ENCODE measurements at regions not wholly inside any gene's neighbourhood (a gene's known extent, or its start where the extent isn't known, plus 50 kb on each side); places are given as distances from the start of the nearest gene placed in this dataset.

DNA sequence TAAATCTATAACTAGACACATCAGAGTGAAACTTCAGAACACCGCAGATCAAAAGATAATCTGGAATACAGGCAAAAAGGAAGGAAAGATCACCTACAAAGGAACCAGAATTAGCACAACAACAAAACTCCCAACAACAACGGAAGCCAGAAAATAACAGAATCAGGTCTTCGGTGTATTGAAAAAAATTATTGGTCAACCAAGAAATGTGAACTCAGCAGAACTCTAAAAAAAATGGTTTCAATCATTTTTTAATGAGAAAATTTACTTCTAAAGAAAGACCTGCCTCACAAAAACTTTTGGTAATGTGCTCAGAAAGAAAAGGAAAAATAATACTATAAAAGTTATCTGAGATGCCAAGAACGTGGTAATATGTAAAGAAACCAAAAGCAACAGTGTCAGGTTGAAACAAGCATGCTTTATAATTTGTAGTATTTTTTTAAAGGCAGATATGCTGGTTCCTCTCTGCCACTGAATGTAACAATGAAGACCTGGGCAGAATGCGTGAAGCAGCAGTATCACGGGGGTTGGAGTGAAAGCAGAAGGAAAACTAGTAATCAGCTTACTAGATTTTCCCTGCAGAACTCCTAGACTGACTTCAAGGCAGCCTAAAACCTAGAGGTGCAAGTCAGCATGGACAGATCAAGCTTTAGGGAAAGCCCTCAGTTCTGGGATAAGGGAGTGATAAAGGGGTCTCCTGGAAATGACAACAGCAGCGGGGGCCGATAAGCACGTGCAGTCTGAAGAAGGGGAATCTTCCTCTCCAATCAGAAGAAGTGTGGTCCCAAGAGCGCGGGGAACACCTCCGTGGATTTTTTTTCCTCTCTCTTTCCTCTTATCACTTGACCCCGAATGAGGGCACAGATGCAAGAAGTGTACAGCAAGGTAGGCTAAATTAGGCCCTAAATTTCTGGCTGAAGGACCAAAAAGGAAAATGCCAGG lies 80.9 kb upstream of the TEKT1 start:
- H3K4me1 Mint-ChIP-seq = peaks cover 20% of the 10 kb centered on the region
- DNase-seq = no peak
- WGBS (ENCODE audit: insufficient coverage) = 83% methylated on average over 1 of the region's 13 CpGs
- H3K9me3 Mint-ChIP-seq = no peaks in the 10 kb centered on the region
- Histone ChIP-seq H3K9me3 (replicated peaks in 1 of 2; ENCODE audit: control insufficient read depth in 1 of 2, insufficient read depth in 1 of 2, low read length in 2 of 2) (no peaks in the 10 kb centered on the region), H3K4me1 (ENCODE audit: control insufficient read depth in 1 of 2, insufficient read depth in 2 of 2, low read length in 2 of 2) (peaks cover 6 to 9% of the 10 kb centered on the region in 2 donors), H3K79me2 (ENCODE audit: insufficient read depth, low read length) (no peaks in the 10 kb centered on the region), H3K27ac (ENCODE audit: low read depth in 1 of 2, low read length in 2 of 2) (no peak overlapping the region), H4K20me1 (ENCODE audit: insufficient read depth, low read length) (no peaks in the 10 kb centered on the region), H3K9ac (ENCODE audit: insufficient read depth, low read length, poor library complexity, severe bottlenecking) (no peak overlapping the region), H3K36me3 (replicated peaks in 1 of 2; ENCODE audit: control insufficient read depth in 1 of 2, insufficient read depth in 2 of 2, low read length in 2 of 2) (no peaks in the 10 kb centered on the region), H3K4me3 (replicated peaks in 1 of 3; ENCODE audit: low read depth in 2 of 3, low read length in 3 of 3) (no peak overlapping the region), H3K27me3 (ENCODE audit: control insufficient read depth in 2 of 2, insufficient read depth in 2 of 2, low read length in 2 of 2) (no peaks in the 10 kb centered on the region), H2AFZ (ENCODE audit: insufficient read depth, low read depth, low read length, poor library complexity, severe bottlenecking) (no peak overlapping the region), H3K4me2 (replicated peaks; ENCODE audit: extremely low read depth, low read length, poor library complexity, severe bottlenecking) (no peak overlapping the region)
- H3K4me3 Mint-ChIP-seq = no peak overlapping the region
- H3K27me3 Mint-ChIP-seq (ENCODE audit: low read depth in 3 of 3) = peaks cover 5 to 12% (median 7%) of the 10 kb centered on the region in 3 donors
- no peak overlapping the region for H3K27ac Mint-ChIP-seq
- TF ChIP-seq, protein P1, sequence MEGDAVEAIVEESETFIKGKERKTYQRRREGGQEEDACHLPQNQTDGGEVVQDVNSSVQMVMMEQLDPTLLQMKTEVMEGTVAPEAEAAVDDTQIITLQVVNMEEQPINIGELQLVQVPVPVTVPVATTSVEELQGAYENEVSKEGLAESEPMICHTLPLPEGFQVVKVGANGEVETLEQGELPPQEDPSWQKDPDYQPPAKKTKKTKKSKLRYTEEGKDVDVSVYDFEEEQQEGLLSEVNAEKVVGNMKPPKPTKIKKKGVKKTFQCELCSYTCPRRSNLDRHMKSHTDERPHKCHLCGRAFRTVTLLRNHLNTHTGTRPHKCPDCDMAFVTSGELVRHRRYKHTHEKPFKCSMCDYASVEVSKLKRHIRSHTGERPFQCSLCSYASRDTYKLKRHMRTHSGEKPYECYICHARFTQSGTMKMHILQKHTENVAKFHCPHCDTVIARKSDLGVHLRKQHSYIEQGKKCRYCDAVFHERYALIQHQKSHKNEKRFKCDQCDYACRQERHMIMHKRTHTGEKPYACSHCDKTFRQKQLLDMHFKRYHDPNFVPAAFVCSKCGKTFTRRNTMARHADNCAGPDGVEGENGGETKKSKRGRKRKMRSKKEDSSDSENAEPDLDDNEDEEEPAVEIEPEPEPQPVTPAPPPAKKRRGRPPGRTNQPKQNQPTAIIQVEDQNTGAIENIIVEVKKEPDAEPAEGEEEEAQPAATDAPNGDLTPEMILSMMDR (IDR thresholded peaks at IDR 0.05) = no peak
- no peaks in the 10 kb centered on the region for H3K36me3 Mint-ChIP-seq
- intact Hi-C loops (cut with micrococcal nuclease) = loop anchor here (2.0 to 10.0 kb wide), 3 partner anchors 92 to 262 kb away; partner anchors contain the start of genes ASGR1 (in 2 of the 2) and BCL6B (in 2 of the 2)

DNA sequence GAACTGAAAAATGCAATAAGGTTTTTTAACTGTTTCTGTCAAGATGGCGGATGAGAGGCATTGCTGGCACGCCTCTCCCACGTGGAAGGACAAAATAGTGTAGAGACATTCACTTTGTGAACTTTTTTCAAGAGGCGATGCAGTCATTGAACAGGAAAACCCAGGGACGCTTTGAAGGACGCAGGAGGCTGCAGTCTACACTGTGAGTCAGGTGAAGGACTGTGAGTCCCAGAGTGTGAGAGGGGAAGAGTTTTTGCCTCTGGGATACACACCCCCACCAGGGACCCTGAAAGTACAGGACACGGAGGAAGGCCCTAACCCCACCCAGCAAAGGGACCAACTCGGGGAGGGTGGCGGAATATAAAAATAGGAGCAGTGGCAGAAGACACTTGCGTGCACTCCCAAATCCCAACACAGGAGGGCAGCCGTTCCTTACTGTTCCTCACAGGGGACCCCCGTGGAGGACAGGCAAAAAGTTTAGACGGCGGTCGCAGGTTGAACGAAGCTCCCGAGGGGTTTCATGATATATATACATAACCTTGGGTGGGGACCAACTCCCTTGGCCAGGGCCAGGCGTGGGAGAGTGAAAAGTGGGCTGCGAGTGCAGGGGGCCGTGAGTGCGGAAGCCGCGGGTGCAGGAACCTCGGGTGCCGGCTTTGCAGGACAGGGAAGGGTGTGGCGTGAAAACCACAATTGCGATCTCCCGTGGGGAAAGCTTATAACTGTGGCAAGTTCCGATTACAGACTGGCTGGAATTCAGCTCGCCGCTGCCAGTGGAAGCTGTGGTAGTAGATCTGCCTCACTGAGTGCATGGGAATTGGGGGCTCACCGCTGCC lies 82.0 kb upstream of the ALOX12 start:
- 13% methylated on average over 16 of the region's 32 CpGs for WGBS (ENCODE audit: insufficient coverage)
- Histone ChIP-seq H3K4me1 (ENCODE audit: control insufficient read depth in 1 of 2, insufficient read depth in 2 of 2, low read length in 2 of 2) (peaks cover 6 to 9% of the 10 kb centered on the region in 2 donors), H4K20me1 (ENCODE audit: insufficient read depth, low read length) (no peaks in the 10 kb centered on the region), H3K27me3 (ENCODE audit: control insufficient read depth in 2 of 2, insufficient read depth in 2 of 2, low read length in 2 of 2) (no peaks in the 10 kb centered on the region), H3K79me2 (ENCODE audit: insufficient read depth, low read length) (no peaks in the 10 kb centered on the region), H2AFZ (ENCODE audit: insufficient read depth, low read depth, low read length, poor library complexity, severe bottlenecking) (peak overlapping the region; percentile 62), H3K27ac (ENCODE audit: low read depth in 1 of 2, low read length in 2 of 2) (no peak overlapping the region), H3K9ac (ENCODE audit: insufficient read depth, low read length, poor library complexity, severe bottlenecking) (no peak overlapping the region), H3K9me3 (replicated peaks in 1 of 2; ENCODE audit: control insufficient read depth in 1 of 2, insufficient read depth in 1 of 2, low read length in 2 of 2) (no peaks in the 10 kb centered on the region), H3K4me2 (replicated peaks; ENCODE audit: extremely low read depth, low read length, poor library complexity, severe bottlenecking) (peak overlapping the region; percentile 70), H3K36me3 (replicated peaks in 1 of 2; ENCODE audit: control insufficient read depth in 1 of 2, insufficient read depth in 2 of 2, low read length in 2 of 2) (no peaks in the 10 kb centered on the region), H3K4me3 (replicated peaks in 1 of 3; ENCODE audit: low read depth in 2 of 3, low read length in 3 of 3) (peak overlapping the region in 2 of 3 experiments; percentile 41 to 61)
- Mint-ChIP-seq H3K4me1 (peaks cover 20% of the 10 kb centered on the region), H3K9me3 (no peaks in the 10 kb centered on the region), H3K27ac (peak overlapping the region in 3 of 7 donors; percentile 44 to 89 (median 73)), H3K36me3 (no peaks in the 10 kb centered on the region), H3K27me3 (ENCODE audit: low read depth in 3 of 3) (peaks cover 5 to 12% (median 7%) of the 10 kb centered on the region in 3 donors), H3K4me3 (peak overlapping the region; percentile 81 to 94)
- peak; percentile 37 to 59 (median 58) for DNase-seq
- intact Hi-C loops (cut with micrococcal nuclease) = loop anchor here (2.0 to 10.0 kb wide), 3 partner anchors 91 to 261 kb away; partner anchors contain the start of genes ASGR1 (in 2 of the 2) and BCL6B (in 2 of the 2)
- TF ChIP-seq, protein P1 (IDR thresholded peaks at IDR 0.05) = peak; percentile 93

All from CD14-positive monocyte (primary cell).